BE2C (cell line): ENCODE measurements at regions not wholly inside any gene's neighbourhood (a gene's known extent, or its start where the extent isn't known, plus 50 kb on each side); places are given as distances from the start of the nearest gene placed in this dataset.

Experiments used
- DNase-seq: peaks from one replicate; pipeline ENCODE4 v3.0.0-alpha.2; 2020
- H3K27me3 ChIP-seq: fragments of 250-450 bp; sonication (Bioruptor Pico); 2 replicates; pipeline ENCODE4 v1.5.1; 2020; ENCODE audit warnings: mild to moderate bottlenecking
- H3K36me3 ChIP-seq: fragments of 250-450 bp; sonication (Bioruptor Pico); 2 replicates; pipeline ENCODE4 v1.5.1; 2020; ENCODE audit warnings: mild to moderate bottlenecking
- H3K4me1 ChIP-seq: fragments of 250-450 bp; sonication (Bioruptor Pico); 2 replicates; pipeline ENCODE4 v1.5.1; 2020
- H3K4me3 ChIP-seq: 2 replicates; pipeline ENCODE4 v1.5.1; 2011; ENCODE audit warnings: low read depth, low read length
- H3K9me3 ChIP-seq: fragments of 250-450 bp; sonication (Bioruptor Pico); 2 replicates; pipeline ENCODE4 v1.5.1; 2020
- CTCF ChIP-seq: IDR thresholded peaks from 2 replicates; pipeline ENCODE4 v1.5.1; 2012; ENCODE audit warnings: mild to moderate bottlenecking, low read depth, low read length

GRCh38 chr10:3468919-3469638 lies 296.5 kb upstream of the PITRM1 start:
- Histone ChIP-seq H3K4me1 (no peaks in the 10 kb centered on the region), H3K9me3 (no peaks in the 10 kb centered on the region), H3K4me3 (no peak overlapping the region), H3K27me3 (no peaks in the 10 kb centered on the region), H3K36me3 (no peaks in the 10 kb centered on the region)
- DNase-seq, result no peak
- no peak for TF ChIP-seq CTCF

GRCh38 chr10:3467052-3467951 lies 294.7 kb upstream of the PITRM1 start:
- H3K36me3 ChIP-seq, result no peaks in the 10 kb centered on the region
- H3K4me3 ChIP-seq, result no peak overlapping the region
- no peaks in the 10 kb centered on the region for H3K27me3 ChIP-seq
- no peaks in the 10 kb centered on the region for H3K9me3 ChIP-seq
- no peak for TF ChIP-seq CTCF
- H3K4me1 ChIP-seq, result no peaks in the 10 kb centered on the region
- no peak for DNase-seq

- no peaks in the 10 kb centered on the region for H3K36me3 ChIP-seq
- H3K4me1 ChIP-seq, result no peaks in the 10 kb centered on the region
- H3K27me3 ChIP-seq, result no peaks in the 10 kb centered on the region
- no peak overlapping the region for H3K4me3 ChIP-seq
- H3K9me3 ChIP-seq, result no peaks in the 10 kb centered on the region
- no peak for DNase-seq
- TF ChIP-seq CTCF, result no peak
These were observed 292.9 kb upstream of the PITRM1 start for GRCh38 chr10:3465406-3465891.

GRCh38 chr10:3464760-3465405 lies 292.3 kb upstream of the PITRM1 start:
- H3K27me3 ChIP-seq, result no peaks in the 10 kb centered on the region
- H3K4me1 ChIP-seq, result no peaks in the 10 kb centered on the region
- no peak for TF ChIP-seq CTCF

GRCh38 chr10:3460420-3461128 lies 288.0 kb upstream of the PITRM1 start:
- Histone ChIP-seq H3K36me3 (no peaks in the 10 kb centered on the region), H3K4me3 (no peak overlapping the region), H3K27me3 (no peaks in the 10 kb centered on the region), H3K4me1 (no peaks in the 10 kb centered on the region), H3K9me3 (no peaks in the 10 kb centered on the region)
- no peak for TF ChIP-seq CTCF
- no peak for DNase-seq

More at GRCh38 chr10:3464760-3465405, 292.3 kb upstream of the PITRM1 start:
- no peaks in the 10 kb centered on the region for H3K9me3 ChIP-seq
- H3K36me3 ChIP-seq, result no peaks in the 10 kb centered on the region
- DNase-seq, result no peak
- H3K4me3 ChIP-seq, result no peak overlapping the region
